HG02759 (cell line): ENCODE measurements at regions not wholly inside any gene's neighbourhood (a gene's known extent, or its start where the extent isn't known, plus 50 kb on each side); places are given as distances from the start of the nearest gene placed in this dataset.

Source experiments
- ATAC-seq: cut with Tn5 transposase; IDR thresholded peaks from one replicate; pipeline ENCODE4 v1.9.1; 2021; ENCODE audit warnings: mild to moderate bottlenecking, moderate library complexity; ENCODE audit not compliant: unreplicated experiment

DNA sequence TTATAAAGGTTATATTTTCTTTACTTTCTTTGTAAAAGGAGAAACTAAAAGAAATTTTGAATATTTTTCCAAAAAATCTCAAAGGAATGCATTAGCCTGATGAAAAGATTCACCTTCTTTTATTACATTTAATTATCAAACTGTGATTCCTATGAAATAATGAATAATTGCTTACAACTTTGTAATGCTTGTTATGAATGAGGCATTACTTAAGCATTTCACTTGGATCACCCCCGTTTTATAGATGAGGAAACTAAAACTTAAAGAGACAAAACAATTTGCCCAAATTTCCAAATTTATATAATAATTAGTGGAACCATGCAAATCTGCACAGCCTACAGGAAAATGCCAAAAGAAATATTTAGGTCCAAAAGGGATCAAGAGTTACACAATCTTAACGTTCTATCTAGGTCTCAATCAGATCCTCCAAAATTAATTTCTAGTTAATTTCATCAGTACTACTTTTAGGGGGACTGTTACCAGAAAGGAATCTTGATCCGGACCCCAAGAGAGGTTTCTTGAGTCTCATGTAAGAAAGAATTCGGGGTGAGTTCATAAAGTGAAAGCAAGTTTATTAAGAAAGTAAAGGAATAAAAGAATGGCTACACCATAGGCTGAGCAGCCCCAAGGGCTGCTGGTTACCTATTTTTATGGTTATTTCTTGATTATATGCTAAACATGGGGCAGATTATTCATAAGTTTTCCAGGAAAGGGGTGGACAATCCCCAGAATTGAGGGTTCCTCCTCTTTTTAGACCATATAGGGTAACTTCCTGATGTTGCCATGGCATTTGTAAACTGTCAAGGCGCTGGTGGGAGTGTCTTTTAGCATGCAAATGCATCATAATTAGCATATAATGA is 288.0 kb downstream of the ADGB start:
- no peak for ATAC-seq

GRCh38 chr6:146887447-146888077 is 288.8 kb downstream of the ADGB start:
- ATAC-seq = no peak

- no peak for ATAC-seq
These were observed 290.5 kb downstream of the ADGB start for GRCh38 chr6:146889303-146889702.

GRCh38 chr6:146890172-146890571 is 291.4 kb downstream of the ADGB start:
- no peak for ATAC-seq

- no peak for ATAC-seq
These were observed 292.1 kb downstream of the ADGB start for GRCh38 chr6:146890644-146891434.

DNA sequence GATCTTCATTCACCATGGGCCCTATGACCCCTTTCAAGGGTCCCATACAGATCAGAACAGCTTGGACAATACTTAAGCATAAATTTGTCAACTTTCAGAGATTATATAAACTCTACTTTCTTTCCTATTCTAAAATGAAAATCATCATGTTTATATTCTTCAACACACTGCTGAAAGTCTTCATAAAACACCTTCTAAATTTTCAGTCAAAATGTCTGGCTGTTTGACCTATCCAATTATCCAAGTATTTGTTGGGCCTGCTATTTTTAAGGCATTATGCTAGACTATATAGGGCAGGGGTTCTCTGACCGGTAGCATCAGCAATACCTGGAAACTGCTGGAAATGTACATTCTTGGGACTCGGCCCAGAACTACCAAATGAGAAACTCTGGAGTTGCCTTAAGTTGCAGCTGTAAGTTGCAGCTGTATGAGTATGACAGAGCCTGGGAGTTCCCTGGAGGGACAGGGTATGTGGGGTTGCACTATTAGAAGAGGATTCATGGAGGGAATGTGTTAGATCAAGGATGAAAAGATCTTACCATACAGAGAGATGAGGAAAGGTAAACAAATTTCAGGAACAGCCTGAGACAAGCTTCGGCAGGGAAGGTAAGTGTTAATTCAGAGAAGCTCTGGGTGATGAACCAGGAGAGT is 293.0 kb downstream of the ADGB start:
- ATAC-seq = no peak

DNA sequence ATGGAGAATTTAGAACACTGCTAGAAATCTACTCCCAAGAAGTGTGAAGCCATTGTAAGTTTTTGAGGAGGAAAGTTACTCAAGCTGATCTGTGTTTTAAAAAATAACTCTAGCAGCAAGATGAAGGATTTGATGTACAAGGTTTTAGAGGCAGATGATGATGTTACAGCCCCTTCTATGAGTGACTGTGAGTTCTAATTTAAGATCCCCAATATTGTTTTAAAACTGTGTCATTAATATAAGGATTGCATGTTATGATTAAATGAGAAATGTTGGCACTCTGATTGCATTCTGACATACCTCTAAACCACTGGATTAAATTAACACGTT is 293.5 kb downstream of the ADGB start:
- ATAC-seq = no peak

DNA sequence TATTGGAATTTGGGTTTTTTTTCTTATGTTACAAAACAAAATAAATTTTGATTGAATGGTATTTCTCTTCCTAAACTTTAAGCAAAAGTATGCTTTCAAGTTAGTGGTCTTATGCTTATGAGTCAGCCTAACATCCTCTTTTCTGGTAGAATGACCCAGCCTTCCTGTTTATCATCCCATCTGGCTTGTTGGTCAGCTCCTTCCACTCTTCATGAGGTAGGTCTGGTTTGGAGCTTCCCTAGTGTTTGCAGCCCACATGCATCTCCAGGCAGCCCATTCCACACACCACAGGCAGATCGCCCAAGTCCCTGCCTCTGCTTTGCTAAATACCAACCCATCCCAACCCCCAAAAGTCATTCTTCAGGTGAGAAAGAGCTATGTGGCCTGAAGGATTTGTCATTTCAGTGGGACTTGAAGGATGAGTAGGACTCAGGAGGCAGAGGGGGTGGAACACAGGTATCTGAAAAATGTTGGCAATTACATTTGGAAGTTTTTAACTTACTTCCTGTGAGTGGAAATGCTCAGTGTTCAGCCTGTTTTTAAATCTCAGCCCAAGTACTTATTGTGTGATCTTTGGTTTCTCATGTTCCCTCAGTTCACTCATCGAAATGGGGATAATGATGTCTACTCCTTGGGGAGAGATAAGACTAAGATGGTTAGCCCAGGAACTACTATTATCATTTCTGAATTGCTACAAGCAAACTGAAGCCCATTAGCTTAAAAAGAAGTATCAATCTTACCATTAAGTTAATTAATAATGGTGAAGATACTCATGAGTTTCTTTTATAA is 294.0 kb downstream of the ADGB start:
- ATAC-seq = no peak

- ATAC-seq = no peak
These were observed 294.9 kb downstream of the ADGB start for GRCh38 chr6:146893690-146894089.

GRCh38 chr6:146894624-146895023 is 295.9 kb downstream of the ADGB start:
- no peak for ATAC-seq

DNA sequence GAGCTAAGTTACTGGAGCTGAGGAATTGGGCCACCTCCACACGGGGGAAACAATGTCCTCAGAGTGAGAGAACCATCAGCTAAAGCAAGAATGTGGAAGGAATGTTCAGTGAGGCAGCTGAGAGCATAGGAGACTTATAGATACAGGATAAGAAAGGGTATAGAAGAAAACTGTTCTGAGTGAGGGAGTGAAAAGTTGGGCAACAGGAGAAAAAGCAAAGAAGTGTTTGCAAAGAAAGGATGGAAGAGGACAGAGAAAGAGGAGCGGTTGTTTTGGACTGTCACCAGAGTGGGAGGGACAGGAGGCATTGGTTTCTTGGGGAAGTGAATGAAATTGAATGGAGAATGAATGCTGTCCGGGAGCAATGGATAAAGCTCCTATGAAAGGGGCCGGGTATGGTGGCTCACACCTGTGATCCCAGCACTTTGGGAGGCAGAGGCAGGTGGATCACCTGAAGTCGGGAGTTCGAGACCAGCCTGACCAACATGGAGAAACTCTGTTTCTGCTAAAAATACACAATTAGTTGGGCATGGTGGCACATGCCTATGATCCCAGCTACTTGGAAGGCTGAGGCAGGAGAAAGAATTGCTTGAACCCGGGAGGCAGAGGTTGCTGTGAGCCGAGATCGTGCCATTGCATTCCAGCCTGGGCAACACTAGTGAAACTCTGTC is 296.5 kb downstream of the ADGB start:
- no peak for ATAC-seq

GRCh38 chr6:146895772-146896061 is 296.9 kb downstream of the ADGB start:
- ATAC-seq = no peak

DNA sequence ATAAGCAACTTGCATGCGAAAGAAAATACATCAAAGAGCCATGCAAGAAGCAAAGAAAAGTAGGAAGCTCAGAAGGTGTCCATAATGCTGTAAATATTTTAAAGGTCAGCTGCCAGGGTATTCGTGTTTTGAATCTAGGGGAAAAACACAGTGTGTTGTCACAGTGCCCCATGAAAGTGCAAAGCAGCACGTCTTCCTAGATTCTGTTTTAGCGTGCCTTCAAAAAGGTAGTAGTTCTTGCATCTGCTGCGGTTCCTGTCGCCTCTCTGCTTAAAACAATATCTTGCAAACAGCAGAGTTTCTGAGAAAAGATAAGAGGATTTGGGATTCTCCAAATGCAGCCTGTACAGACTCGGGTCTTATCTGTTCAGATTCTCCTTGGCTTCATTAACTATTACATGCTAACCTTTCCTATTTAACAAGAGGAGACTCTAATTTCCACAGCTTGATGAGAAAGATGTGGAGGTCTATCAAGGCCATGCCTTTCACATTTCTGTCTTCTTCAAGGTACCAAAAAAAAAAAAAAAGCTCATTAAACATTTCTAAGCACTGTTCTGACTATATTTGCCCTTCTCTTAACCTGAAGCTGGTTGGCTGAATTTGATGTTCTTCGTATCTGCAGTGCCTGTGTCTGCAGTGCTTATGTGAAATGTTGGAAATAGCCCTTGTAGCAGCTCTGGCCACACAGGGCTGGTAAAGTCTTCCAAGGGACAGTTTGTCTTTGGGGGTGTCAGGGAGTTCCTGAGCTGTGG is 297.5 kb downstream of the ADGB start:
- no peak for ATAC-seq

DNA sequence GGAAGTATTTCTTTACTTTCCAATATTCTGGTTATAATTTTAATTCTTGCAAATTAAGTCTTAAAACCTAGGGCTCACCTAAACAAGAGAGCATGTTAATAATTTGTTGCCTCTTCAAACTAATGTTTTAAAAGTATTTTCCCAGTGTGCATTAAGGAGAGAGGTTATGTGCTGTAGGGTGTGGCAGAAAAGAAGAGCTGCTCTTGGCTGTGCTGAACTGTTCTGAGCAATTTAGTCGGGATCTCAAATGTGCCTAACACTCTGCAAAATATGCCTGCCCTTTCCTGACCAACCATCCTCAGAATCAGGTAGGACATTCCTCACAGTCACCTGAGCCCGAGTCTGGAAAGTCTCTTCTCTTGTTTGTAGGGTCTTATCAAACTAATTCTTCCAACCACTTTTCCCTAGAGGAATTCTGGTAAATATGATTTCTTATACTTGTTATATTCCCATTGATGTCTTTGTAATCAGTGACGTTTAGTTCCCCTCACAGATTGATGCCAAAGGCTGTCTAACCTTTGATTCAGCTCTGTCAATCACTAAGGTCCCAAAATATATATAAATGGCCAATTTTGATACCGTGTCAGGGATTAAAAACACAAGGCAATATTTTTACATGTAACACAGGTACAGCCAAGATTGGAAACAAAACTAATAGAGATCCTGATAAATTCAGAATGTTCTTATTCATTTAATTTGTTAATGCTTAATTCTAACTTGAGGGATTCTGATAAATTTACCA is 298.4 kb downstream of the ADGB start:
- ATAC-seq = no peak

DNA sequence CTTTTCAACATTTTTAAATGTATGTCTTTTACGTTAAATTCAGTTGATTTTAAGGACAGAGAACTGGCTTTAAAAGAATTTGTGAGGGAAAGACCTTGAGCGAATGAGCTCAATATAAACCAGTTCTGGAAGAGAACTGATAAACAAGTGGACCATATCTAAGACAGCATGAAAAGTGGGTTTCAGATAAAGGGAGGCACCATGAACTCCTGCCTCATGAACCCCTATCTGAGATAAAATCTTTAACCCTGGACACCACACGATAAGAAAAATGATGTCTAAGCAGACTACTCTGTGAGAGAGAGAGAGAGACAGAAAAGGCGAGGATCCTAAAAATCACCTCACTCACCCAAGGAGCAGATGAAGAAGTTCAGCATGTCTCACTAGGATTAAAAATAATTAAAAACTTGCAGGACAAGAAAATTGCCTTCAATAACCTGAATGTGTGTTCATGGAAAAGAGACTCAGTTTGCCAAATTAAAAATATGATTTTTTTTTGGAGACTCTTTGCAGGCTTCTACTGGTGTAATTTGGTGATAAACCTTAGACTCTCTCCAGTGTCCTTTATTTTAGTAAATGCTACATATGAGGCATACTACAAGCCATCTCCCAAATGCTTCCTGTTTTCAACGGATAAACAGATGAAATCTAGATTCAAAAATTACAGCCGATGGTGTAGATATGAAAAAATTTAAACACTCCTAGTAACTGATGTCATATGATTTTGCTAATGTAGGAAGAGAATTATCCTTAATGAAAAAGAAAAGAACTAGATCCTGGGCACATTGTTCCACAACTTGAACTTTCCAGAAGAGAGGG is 299.5 kb downstream of the ADGB start:
- no peak for ATAC-seq

DNA sequence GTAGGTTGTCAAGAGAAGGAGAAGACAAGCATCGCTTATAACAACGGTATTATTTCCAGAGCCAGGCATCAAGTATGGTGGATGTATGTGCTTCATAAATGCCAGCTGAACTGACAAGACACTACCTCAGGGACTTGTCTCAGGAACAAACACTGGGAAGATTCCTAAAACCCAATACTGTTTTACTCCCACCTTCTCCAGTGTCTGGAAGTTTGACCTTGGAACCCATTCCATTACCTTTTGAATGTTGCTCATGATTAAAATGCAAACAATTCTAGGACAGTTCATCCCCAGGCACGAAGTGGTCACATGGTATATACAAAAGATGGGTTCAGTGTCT is 300.1 kb downstream of the ADGB start:
- ATAC-seq = no peak

GRCh38 chr6:146901940-146902816 is 302.0 kb upstream of the STXBP5 start:
- no peak for ATAC-seq
